LNCaP clone FGC (cell line): ENCODE measurements at regions not wholly inside any gene's neighbourhood (a gene's known extent, or its start where the extent isn't known, plus 50 kb on each side); places are given as distances from the start of the nearest gene placed in this dataset.

Experiments
- DNase-seq: peaks from one replicate; pipeline ENCODE4 v3.0.0-alpha.2; 2011; ENCODE audit warnings: low read depth
- H3K4me3 ChIP-seq: 2 replicates; pipeline ENCODE4 v1.5.1; 2011; ENCODE audit warnings: mild to moderate bottlenecking, low read depth, low read length, control low read depth
- CTCF ChIP-seq: IDR thresholded peaks from 2 replicates; pipeline ENCODE4 v1.5.1; 2012; ENCODE audit warnings: mild to moderate bottlenecking; ENCODE audit not compliant: control insufficient read depth, insufficient read depth; ENCODE audit errors: extremely low read depth

GRCh38 chr2:104501929-104502328, 352.0 kb upstream of the POU3F3 start:
- no peak for TF ChIP-seq CTCF
- no peak overlapping the region for H3K4me3 ChIP-seq
- no peak for DNase-seq

DNA sequence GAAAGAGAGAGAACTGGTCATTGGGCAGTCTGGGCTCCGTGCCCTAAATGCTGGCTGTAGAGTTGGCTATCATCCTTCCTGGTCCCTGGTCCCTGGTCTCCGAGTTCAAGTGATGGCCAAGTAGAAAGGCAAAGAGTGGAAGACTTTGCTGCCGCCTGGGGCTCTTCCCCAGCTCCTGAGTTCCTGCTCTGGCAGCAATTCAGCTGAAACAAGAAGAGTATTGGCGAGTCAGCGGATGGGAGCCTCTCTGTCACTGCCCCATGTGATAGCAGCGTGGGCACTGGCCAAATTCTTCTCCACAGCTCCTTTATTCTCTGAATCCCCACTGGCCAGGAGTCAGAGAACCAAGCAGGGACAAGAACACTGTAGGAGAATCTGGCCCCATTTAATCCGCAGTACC, 351.0 kb upstream of the POU3F3 start:
- no peak for DNase-seq
- TF ChIP-seq CTCF = no peak
- no peak overlapping the region for H3K4me3 ChIP-seq

- no peak overlapping the region for H3K4me3 ChIP-seq
- TF ChIP-seq CTCF = no peak
- DNase-seq = no peak
These were observed 349.4 kb upstream of the POU3F3 start for GRCh38 chr2:104504331-104505073.

- TF ChIP-seq CTCF = no peak
- DNase-seq = no peak
- no peak overlapping the region for H3K4me3 ChIP-seq
These were observed 335.7 kb upstream of the POU3F3 start for GRCh38 chr2:104518256-104518655.

- no peak for DNase-seq
- no peak for TF ChIP-seq CTCF
- H3K4me3 ChIP-seq = no peak overlapping the region
These were observed 332.7 kb upstream of the POU3F3 start for GRCh38 chr2:104521247-104521646.

- DNase-seq = no peak
- H3K4me3 ChIP-seq = no peak overlapping the region
- TF ChIP-seq CTCF = no peak
These were observed 330.0 kb upstream of the POU3F3 start for GRCh38 chr2:104523921-104524320.

DNA sequence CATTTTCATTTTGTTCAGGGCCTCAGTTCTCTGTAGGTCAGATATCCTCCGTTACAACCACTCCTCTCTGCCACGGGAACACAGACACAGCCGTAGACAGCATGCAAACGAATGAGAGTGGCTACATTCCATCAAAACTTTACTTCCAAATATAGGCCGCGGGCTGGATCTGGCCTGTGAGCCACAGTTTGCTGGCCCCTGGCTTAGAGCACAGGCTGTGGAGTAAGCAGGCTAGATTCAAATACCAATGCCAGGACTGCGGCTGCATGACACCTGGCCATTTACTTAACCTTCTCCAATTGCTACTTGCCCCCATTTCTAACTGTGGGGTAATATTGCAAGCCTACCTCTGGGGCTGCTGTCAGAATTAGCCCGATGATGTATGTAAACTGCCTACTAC, 325.8 kb upstream of the POU3F3 start:
- TF ChIP-seq CTCF = no peak
- DNase-seq = no peak
- H3K4me3 ChIP-seq = no peak overlapping the region
